ENCODE measurements at regions not wholly inside any gene's neighbourhood (a gene's known extent, or its start where the extent isn't known, plus 50 kb on each side); places are given as distances from the start of the nearest gene placed in this dataset.
"Not testable (repeated sequence)": the region's sequence is repeated elsewhere in the genome, so short reads cannot be mapped to it uniquely, and the experiment has no call there.

DNA sequence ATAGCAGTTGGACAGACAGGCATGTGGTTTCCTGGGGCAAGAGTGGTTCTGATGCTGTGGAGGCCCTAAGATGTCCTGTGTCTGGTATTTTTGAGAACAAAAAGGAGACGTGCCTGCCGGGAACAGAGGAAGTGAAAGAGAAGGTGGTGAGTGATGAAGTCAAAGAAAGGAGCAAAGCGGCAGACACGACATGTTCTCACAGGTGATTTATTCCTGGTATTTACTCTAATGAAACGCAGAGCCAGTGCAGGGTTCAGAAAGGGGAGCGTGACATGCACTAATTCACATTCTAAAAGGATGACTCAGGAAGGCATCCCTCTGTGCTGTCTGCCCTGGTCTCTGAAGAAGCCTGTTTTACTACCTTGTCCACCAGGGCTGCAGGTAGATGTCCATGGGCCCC, 211.0 kb downstream of the KCNE4 start:
- no peaks in the 10 kb centered on the region for H3K36me3 Mint-ChIP-seq
- no peak overlapping the region for H3K27ac Mint-ChIP-seq
- H3K4me1 Mint-ChIP-seq = no peaks in the 10 kb centered on the region
- DNase-seq = no peak
- CTCF ChIA-PET = no interaction called here
- no peak overlapping the region for H3K4me3 Mint-ChIP-seq
- H3K9me3 Mint-ChIP-seq (ENCODE audit: low read depth) = no peaks in the 10 kb centered on the region
- H3K27me3 Mint-ChIP-seq = no peaks in the 10 kb centered on the region
- ATAC-seq = no peak

GRCh38 chr2:223264541-223265193, 212.7 kb downstream of the KCNE4 start:
- H3K36me3 Mint-ChIP-seq = no peaks in the 10 kb centered on the region
- ATAC-seq (no peak), DNase-seq (no peak)
- CTCF ChIA-PET = no interaction called here
- H3K27ac Mint-ChIP-seq = no peak overlapping the region
- H3K4me3 Mint-ChIP-seq = no peak overlapping the region
- H3K27me3 Mint-ChIP-seq = no peaks in the 10 kb centered on the region
- no peaks in the 10 kb centered on the region for H3K9me3 Mint-ChIP-seq (ENCODE audit: low read depth)
- no peaks in the 10 kb centered on the region for H3K4me1 Mint-ChIP-seq

DNA sequence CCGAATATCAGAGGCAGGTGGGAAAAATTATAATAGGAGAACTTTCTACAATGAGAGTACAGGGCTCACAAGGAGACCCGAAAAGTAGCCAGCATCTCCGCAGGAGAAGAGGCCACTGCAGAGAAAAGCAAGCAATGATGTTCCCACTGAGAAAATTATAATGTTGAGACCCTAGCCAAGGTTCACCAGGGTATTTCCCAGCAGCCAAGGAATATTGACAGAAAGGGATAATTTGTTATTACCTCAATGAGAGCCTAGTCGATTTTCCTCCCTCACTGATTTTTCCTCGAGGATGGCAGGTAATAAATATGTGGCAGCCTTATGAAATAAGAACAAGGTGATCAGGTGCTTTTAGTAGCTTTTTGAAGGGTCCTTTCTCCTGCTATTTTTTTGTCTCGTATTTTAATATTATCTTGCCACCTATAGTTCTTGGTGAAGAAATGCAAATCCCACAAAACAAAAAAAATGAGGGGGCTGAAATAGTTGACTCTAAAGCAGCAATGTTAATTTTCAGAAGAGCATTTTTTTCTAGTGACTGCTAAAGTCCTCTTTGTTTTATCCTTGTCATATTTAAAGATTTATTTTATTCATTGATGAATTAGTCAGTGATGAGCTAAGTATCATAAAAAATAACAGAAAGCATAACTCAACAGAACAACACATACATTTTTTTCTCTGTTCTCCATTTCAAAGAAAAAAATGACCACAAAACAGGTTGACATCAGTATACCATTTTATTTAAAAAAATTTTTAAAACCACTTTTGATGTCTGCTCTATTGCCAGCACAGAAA, 215.4 kb downstream of the KCNE4 start:
- H3K27me3 Mint-ChIP-seq = no peaks in the 10 kb centered on the region
- CTCF ChIA-PET = no interaction called here

GRCh38 chr2:223269386-223269785, 217.4 kb downstream of the KCNE4 start:
- Mint-ChIP-seq H3K4me1 (no peaks in the 10 kb centered on the region), H3K27ac (no peak overlapping the region), H3K27me3 (no peaks in the 10 kb centered on the region), H3K4me3 (no peak overlapping the region), H3K36me3 (no peaks in the 10 kb centered on the region), H3K9me3 (ENCODE audit: low read depth) (no peaks in the 10 kb centered on the region)
- DNase-seq = no peak
- no peak for ATAC-seq
- CTCF ChIA-PET = no interaction called here

More for the DNA sequence above, 215.4 kb downstream of the KCNE4 start:
- Mint-ChIP-seq H3K9me3 (ENCODE audit: low read depth) (no peaks in the 10 kb centered on the region), H3K4me3 (no peak overlapping the region), H3K4me1 (no peaks in the 10 kb centered on the region), H3K27ac (no peak overlapping the region), H3K36me3 (no peaks in the 10 kb centered on the region)
- ATAC-seq (no peak), DNase-seq (no peak)

- CTCF ChIA-PET = no interaction called here
- Mint-ChIP-seq H3K9me3 (ENCODE audit: low read depth) (no peaks in the 10 kb centered on the region), H3K27me3 (no peaks in the 10 kb centered on the region), H3K4me1 (no peaks in the 10 kb centered on the region), H3K27ac (no peak overlapping the region), H3K36me3 (no peaks in the 10 kb centered on the region), H3K4me3 (no peak overlapping the region)
- no peak for DNase-seq
- ATAC-seq = no peak
These were observed 218.6 kb downstream of the KCNE4 start for GRCh38 chr2:223270548-223270947.

- Mint-ChIP-seq H3K27ac (no peak overlapping the region), H3K27me3 (no peaks in the 10 kb centered on the region), H3K4me3 (no peak overlapping the region), H3K9me3 (ENCODE audit: low read depth) (no peaks in the 10 kb centered on the region), H3K4me1 (no peaks in the 10 kb centered on the region), H3K36me3 (no peaks in the 10 kb centered on the region)
- ATAC-seq (no peak), DNase-seq (no peak)
- CTCF ChIA-PET = no interaction called here
These were observed 222.0 kb downstream of the KCNE4 start for GRCh38 chr2:223273995-223274394.

DNA sequence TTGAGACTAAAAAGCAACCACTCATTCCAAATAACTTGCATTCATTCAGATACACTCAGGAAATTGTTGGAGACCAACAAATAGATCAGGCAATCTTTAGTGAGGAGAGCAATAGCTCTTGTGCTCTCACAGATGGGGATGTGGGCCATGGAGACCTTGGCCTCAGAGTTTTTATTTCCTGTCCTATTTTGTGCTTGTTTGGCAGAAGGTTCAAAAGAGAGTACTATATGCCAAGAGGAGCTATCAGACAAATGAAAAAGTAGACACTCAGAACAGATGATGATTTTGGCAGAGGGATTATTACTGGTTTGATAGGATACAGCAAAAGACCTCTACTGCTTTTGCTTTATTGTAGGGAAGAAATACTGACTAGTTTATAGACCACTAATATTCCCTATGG, 230.2 kb downstream of the KCNE4 start:
- CTCF ChIA-PET = no interaction called here
- Mint-ChIP-seq H3K4me1 (no peaks in the 10 kb centered on the region), H3K27me3 (no peaks in the 10 kb centered on the region), H3K36me3 (no peaks in the 10 kb centered on the region), H3K4me3 (no peak overlapping the region), H3K9me3 (ENCODE audit: low read depth) (no peaks in the 10 kb centered on the region), H3K27ac (no peak overlapping the region)
- no peak for DNase-seq
- no peak for ATAC-seq

- no peaks in the 10 kb centered on the region for H3K9me3 Mint-ChIP-seq (ENCODE audit: low read depth)
- no peaks in the 10 kb centered on the region for H3K27me3 Mint-ChIP-seq
- ATAC-seq (no peak), DNase-seq (no peak)
- H3K27ac Mint-ChIP-seq = no peak overlapping the region
- no peak overlapping the region for H3K4me3 Mint-ChIP-seq
- no peaks in the 10 kb centered on the region for H3K36me3 Mint-ChIP-seq
- CTCF ChIA-PET = no interaction called here
- no peaks in the 10 kb centered on the region for H3K4me1 Mint-ChIP-seq
These were observed 231.3 kb downstream of the KCNE4 start for GRCh38 chr2:223283329-223283728.

DNA sequence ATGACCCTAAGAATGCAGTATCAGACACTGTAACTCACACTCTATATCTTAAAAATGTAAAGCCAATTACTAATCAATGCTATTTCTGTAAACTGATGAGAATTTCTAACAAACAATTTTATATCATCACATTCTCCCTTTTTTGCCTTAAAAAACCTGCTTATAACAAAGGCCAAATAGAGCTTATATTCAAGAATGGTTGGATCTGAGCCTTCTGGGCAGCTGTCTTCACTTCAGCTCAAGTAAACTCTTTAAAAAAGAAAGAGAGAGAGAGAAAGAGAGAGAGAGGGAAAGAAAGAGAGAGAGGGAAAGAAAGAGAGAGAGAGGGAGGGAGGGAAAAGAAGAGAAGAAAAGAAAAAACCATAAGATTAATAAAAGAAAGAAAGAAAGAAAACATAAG, 231.8 kb downstream of the KCNE4 start:
- H3K9me3 Mint-ChIP-seq (ENCODE audit: low read depth) = no peaks in the 10 kb centered on the region
- no peaks in the 10 kb centered on the region for H3K36me3 Mint-ChIP-seq
- no peak for DNase-seq
- no peaks in the 10 kb centered on the region for H3K27me3 Mint-ChIP-seq
- CTCF ChIA-PET = no interaction called here
- no peak overlapping the region for H3K4me3 Mint-ChIP-seq
- no peaks in the 10 kb centered on the region for H3K4me1 Mint-ChIP-seq
- no peak overlapping the region for H3K27ac Mint-ChIP-seq
- ATAC-seq = no peak

DNA sequence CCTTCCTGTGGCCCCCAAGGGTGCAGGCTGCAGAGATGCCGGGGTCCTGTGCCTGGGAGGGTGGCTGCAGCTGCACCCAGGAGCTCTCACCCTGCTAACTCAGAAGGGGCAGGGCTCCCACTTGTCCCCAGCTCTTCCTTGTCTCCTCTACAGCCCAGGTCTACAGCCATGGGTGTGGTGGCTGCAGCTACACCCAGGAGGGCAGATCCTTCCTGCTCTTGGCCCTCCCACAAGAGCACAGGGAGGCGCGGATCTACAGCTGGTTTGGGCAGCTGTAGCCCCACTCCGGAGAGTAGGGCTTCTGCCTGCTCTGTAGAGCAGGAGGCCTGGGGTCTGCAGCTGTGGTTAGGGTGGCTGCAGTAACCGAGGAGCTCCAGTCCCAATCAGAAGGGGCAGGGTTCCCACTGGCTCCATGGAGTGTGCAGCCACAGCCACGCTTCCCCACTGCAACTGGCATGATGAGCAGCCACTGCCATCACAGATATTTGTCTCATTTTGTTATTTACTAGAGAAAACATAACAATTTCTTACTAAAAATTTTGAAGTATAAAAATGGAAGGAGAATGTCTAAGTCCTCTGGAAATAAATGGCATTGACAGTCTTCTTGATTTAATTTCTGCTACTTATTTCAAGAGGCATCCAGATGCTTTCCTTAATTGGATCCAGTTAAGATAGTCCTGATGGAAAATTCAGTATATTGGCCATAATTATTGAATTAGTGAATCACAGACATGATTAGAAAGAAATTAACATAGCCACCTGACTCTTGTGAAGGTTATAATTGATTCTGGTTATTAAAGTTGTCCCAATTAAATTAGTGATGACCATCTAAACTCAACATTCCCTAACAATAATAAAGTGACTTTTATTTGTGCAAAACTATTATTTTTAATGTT, 233.6 kb downstream of the KCNE4 start:
- CTCF ChIA-PET = no interaction called here
- Mint-ChIP-seq H3K4me3 (no peak overlapping the region), H3K27me3 (no peaks in the 10 kb centered on the region), H3K27ac (no peak overlapping the region), H3K36me3 (no peaks in the 10 kb centered on the region), H3K4me1 (no peaks in the 10 kb centered on the region), H3K9me3 (ENCODE audit: low read depth) (peaks cover 3% of the 10 kb centered on the region)
- ATAC-seq = no peak
- no peak for DNase-seq

DNA sequence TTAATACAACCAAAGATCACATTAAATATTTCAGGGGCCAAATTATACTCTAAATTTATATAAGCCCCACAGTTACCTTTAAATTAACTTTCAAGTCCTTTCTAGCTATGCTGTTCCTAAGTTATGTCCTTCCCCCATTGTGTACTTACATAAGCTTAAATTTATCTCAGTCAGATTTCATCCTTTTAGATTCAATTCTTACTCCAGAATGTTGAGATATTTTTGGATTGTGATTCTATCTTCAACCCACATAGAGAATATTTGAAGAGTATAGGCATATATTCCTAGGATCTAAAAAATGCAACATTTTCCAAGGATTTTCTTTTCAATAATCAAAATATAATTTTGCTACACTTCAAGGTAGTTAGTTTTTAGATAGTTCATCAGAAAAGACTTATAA, 242.8 kb downstream of the KCNE4 start:
- Mint-ChIP-seq H3K36me3 (no peaks in the 10 kb centered on the region), H3K4me1 (no peaks in the 10 kb centered on the region), H3K27ac (no peak overlapping the region), H3K27me3 (no peaks in the 10 kb centered on the region), H3K9me3 (ENCODE audit: low read depth) (peaks cover 2% of the 10 kb centered on the region), H3K4me3 (no peak overlapping the region)
- DNase-seq = no peak
- no peak for ATAC-seq
- CTCF ChIA-PET = no interaction called here

DNA sequence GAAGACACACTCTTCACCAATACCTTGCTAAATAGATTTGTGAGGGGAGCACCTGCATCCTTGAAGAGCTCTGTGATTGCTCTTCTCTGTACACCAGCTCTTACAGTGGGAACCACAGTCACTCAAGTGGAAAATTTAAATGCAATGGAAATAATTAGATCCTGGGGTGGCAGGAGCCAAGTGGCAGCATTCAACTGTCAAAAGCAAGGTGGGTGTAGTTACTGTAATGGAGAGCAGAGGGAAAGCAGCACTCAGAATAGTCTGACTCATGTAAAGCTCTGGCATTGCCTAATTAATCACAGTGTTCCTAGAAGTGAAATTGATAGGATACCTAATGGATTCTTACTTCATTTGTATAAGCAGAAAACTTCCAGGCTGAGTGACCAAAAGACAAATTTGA, 245.8 kb downstream of the KCNE4 start:
- Mint-ChIP-seq H3K27ac (no peak overlapping the region), H3K27me3 (no peaks in the 10 kb centered on the region), H3K36me3 (no peaks in the 10 kb centered on the region), H3K4me3 (no peak overlapping the region), H3K4me1 (no peaks in the 10 kb centered on the region), H3K9me3 (ENCODE audit: low read depth) (peaks cover 4% of the 10 kb centered on the region)
- no peak for DNase-seq
- CTCF ChIA-PET = no interaction called here
- ATAC-seq = no peak

DNA sequence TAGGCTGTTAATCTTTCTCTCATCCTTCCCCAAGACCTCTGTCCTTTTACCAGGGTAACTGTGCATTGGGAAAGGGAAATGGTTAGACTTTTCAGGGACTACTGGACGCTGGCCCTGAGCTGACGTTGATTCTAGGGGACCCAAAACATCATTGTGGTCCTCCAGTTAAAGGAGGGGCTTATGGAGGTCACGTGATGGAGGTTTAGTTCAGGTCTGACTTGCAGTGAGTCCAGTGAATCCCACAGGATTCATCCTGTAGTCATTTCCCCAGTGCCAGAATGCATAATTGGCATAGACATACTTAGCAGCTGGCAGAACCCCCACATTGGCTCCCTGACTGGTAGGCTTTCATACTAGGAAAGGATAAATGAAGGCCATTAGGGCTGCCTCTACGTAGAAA, 246.3 kb downstream of the KCNE4 start:
- H3K4me1 Mint-ChIP-seq; H3K27me3 Mint-ChIP-seq; ATAC-seq; H3K9me3 Mint-ChIP-seq (ENCODE audit: low read depth); H3K27ac Mint-ChIP-seq; H3K36me3 Mint-ChIP-seq; DNase-seq; H3K4me3 Mint-ChIP-seq; CTCF ChIA-PET: not testable (repeated sequence)

GRCh38 chr2:223300326-223300725, 248.3 kb downstream of the KCNE4 start:
- Mint-ChIP-seq H3K4me3 (no peak overlapping the region), H3K36me3 (no peaks in the 10 kb centered on the region), H3K9me3 (ENCODE audit: low read depth) (peaks cover 4% of the 10 kb centered on the region), H3K4me1 (no peaks in the 10 kb centered on the region), H3K27ac (no peak overlapping the region), H3K27me3 (no peaks in the 10 kb centered on the region)
- DNase-seq (no peak), ATAC-seq (no peak)
- CTCF ChIA-PET = no interaction called here

Data from activated CD8-positive, alpha-beta memory T cell treated with anti-CD3 and anti-CD28 coated beads, Interleukin-2, amount 10 ng/mL, durations not matched to agents 7 days and 5 days (primary cell).